HepG2 (cell line): ENCODE measurements at regions not wholly inside any gene's neighbourhood (a gene's known extent, or its start where the extent isn't known, plus 50 kb on each side); places are given as distances from the start of the nearest gene placed in this dataset.

Experiments used
- ARID5B ChIP-seq: IDR thresholded peaks from 2 replicates; pipeline ENCODE4 v1.4.0; 2020; ENCODE audit warnings: mild to moderate bottlenecking, missing genetic modification reagents
- BORCS8-MEF2B ChIP-seq: sonication (generic); formaldehyde crosslinking; IDR thresholded peaks from 2 replicates; pipeline ENCODE4 v1.8.0; 2022; ENCODE audit warnings: mild to moderate bottlenecking, missing genetic modification reagents
- CBX5 ChIP-seq: sonication (generic); formaldehyde crosslinking; IDR thresholded peaks from 2 replicates; pipeline ENCODE4 v1.4.0; 2020; ENCODE audit warnings: missing genetic modification reagents, borderline replicate concordance
- CC2D1A ChIP-seq: sonication (generic); formaldehyde crosslinking; IDR thresholded peaks from 2 replicates; pipeline ENCODE4 v1.8.1; 2023; ENCODE audit warnings: mild to moderate bottlenecking, missing genetic modification reagents
- GATAD1 ChIP-seq: IDR thresholded peaks from 2 replicates; pipeline ENCODE4 v1.6.1; 2016; ENCODE audit warnings: missing genetic modification reagents, missing compliant biosample characterization
- MED8 ChIP-seq: sonication (generic); formaldehyde crosslinking; IDR thresholded peaks from 2 replicates; pipeline ENCODE4 v1.8.1; 2023; ENCODE audit warnings: mild to moderate bottlenecking, missing genetic modification reagents; ENCODE audit not compliant: insufficient replicate concordance
- NFKBIZ ChIP-seq: IDR thresholded peaks from 2 replicates; pipeline ENCODE4 v1.6.1; 2018; ENCODE audit warnings: missing genetic modification reagents, missing compliant biosample characterization
- NFYB ChIP-seq: sonication (generic); formaldehyde crosslinking; IDR thresholded peaks from 2 replicates; pipeline ENCODE4 v1.4.0; 2020; ENCODE audit warnings: missing genetic modification reagents
- PHB2 ChIP-seq: fragments of 450-650 bp; IDR thresholded peaks from 2 replicates; pipeline ENCODE4 v1.6.1; 2018; ENCODE audit not compliant: partially characterized antibody
- PPARG ChIP-seq: conservative IDR thresholded peaks from 2 replicates; pipeline ENCODE4 v1.6.1; 2016; ENCODE audit warnings: missing biosample characterization, missing genetic modification reagents
- SIN3B ChIP-seq: fragments of 150-350 bp; IDR thresholded peaks from 2 replicates; pipeline ENCODE4 v1.6.1; 2014; ENCODE audit warnings: low read length
- SRSF4 ChIP-seq: fragments of 200-400 bp; formaldehyde crosslinking; IDR thresholded peaks from one replicate; pipeline ENCODE4 v1.6.1; 2018; ENCODE audit warnings: mild to moderate bottlenecking, low read depth, low read length, moderate library complexity; ENCODE audit not compliant: poor library complexity, severe bottlenecking
- SRSF9 ChIP-seq: fragments of 200-400 bp; formaldehyde crosslinking; IDR thresholded peaks from 2 replicates; pipeline ENCODE4 v1.6.1; 2018; ENCODE audit warnings: borderline replicate concordance, mild to moderate bottlenecking, low read depth, low read length; ENCODE audit not compliant: insufficient read depth, poor library complexity, severe bottlenecking
- TBP ChIP-seq: sonication (generic); formaldehyde crosslinking; IDR thresholded peaks from 2 replicates; pipeline ENCODE4 v1.5.0; 2020; ENCODE audit warnings: missing genetic modification reagents
- TFDP1 ChIP-seq: IDR thresholded peaks from 2 replicates; pipeline ENCODE4 v1.6.1; 2016; ENCODE audit warnings: missing compliant biosample characterization, missing genetic modification reagents, borderline replicate concordance
- TRIM24 ChIP-seq: sonication (generic); formaldehyde crosslinking; IDR thresholded peaks from 2 replicates; pipeline ENCODE4 v1.8.0; 2022; ENCODE audit warnings: mild to moderate bottlenecking, missing genetic modification reagents
- YEATS2 ChIP-seq: sonication (generic); formaldehyde crosslinking; IDR thresholded peaks from 2 replicates; pipeline ENCODE4 v1.4.0; 2020; ENCODE audit warnings: missing genetic modification reagents, borderline replicate concordance
- ZNF275 ChIP-seq: sonication (generic); formaldehyde crosslinking; IDR thresholded peaks from 2 replicates; pipeline ENCODE4 v1.8.0; 2022; ENCODE audit warnings: missing genetic modification reagents, mild to moderate bottlenecking, inconsistent platforms, borderline replicate concordance
- ZNF329 ChIP-seq: sonication (generic); formaldehyde crosslinking; IDR thresholded peaks from 2 replicates; pipeline ENCODE4 v1.9.0; 2021; ENCODE audit warnings: low read depth, mild to moderate bottlenecking, missing genetic modification reagents
- ZNF564 ChIP-seq: sonication (generic); formaldehyde crosslinking; IDR thresholded peaks from 2 replicates; pipeline ENCODE4 v1.8.1; 2023; ENCODE audit warnings: mild to moderate bottlenecking, missing genetic modification reagents
- ZNF572 ChIP-seq: sonication (generic); formaldehyde crosslinking; IDR thresholded peaks from 2 replicates; pipeline ENCODE4 v1.5.1; 2020; ENCODE audit warnings: mild to moderate bottlenecking, missing genetic modification reagents
- ZNF589 ChIP-seq: sonication (generic); formaldehyde crosslinking; conservative IDR thresholded peaks from 2 replicates; pipeline ENCODE4 v1.8.0; 2022; ENCODE audit warnings: mild to moderate bottlenecking, moderate library complexity, missing genetic modification reagents
- ZNF674 ChIP-seq: sonication (generic); formaldehyde crosslinking; IDR thresholded peaks from 2 replicates; pipeline ENCODE4 v1.5.0; 2020; ENCODE audit warnings: low read depth, mild to moderate bottlenecking, missing genetic modification reagents
- ZNF781 ChIP-seq: sonication (generic); formaldehyde crosslinking; IDR thresholded peaks from 2 replicates; pipeline ENCODE4 v1.5.1; 2020; ENCODE audit warnings: borderline replicate concordance, mild to moderate bottlenecking, missing genetic modification reagents; ENCODE audit errors: not compliant biosample characterization
- ZNF839 ChIP-seq: sonication (generic); formaldehyde crosslinking; IDR thresholded peaks from 2 replicates; pipeline ENCODE4 v1.4.0; 2020; ENCODE audit warnings: missing genetic modification reagents, mild to moderate bottlenecking, borderline replicate concordance

GRCh38 chr6:168201383-168201782 lies 118.2 kb downstream of the DACT2 start (continued):
- no peak for TF ChIP-seq PHB2
- TF ChIP-seq SRSF9 = no peak
- no peak for TF ChIP-seq ZNF781 (CRISPR knock-in tag)
- TF ChIP-seq BORCS8-MEF2B (CRISPR knock-in tag) = no peak
- TF ChIP-seq NFKBIZ (CRISPR knock-in tag) = no peak
- no peak for TF ChIP-seq TRIM24 (CRISPR knock-in tag)
- no peak for TF ChIP-seq SRSF4
- 0 out of 2 replicates have a peak, but pooled peaks have one; percentile 26 for TF ChIP-seq TFDP1 (CRISPR knock-in tag)
- TF ChIP-seq ZNF572 (CRISPR knock-in tag) = no peak
- no peak for TF ChIP-seq TBP (CRISPR knock-in tag)
- no peak for TF ChIP-seq GATAD1
- TF ChIP-seq ZNF589 (CRISPR knock-in tag) = no peak
- no peak for TF ChIP-seq ZNF839 (CRISPR knock-in tag)
- peak; percentile 34; the same call in 1 of the 2 replicates for TF ChIP-seq ARID5B (CRISPR knock-in tag)
- TF ChIP-seq PPARG (CRISPR knock-in tag) = peak; percentile 67; the same call in 1 of the 2 replicates
- no peak for TF ChIP-seq MED8
- 0 out of 2 replicates have a peak, but pooled peaks have one; percentile 22 for TF ChIP-seq CBX5 (CRISPR knock-in tag)
- no peak for TF ChIP-seq ZNF275
- no peak for TF ChIP-seq ZNF564 (CRISPR knock-in tag)
- TF ChIP-seq SIN3B = no peak
- TF ChIP-seq ZNF674 = no peak
- TF ChIP-seq YEATS2 (CRISPR knock-in tag) = no peak
- TF ChIP-seq CC2D1A (CRISPR knock-in tag) = no peak
- no peak for TF ChIP-seq NFYB (CRISPR knock-in tag)
- TF ChIP-seq ZNF329 (CRISPR knock-in tag) = no peak
